ENCODE measurements at regions not wholly inside any gene's neighbourhood (a gene's known extent, or its start where the extent isn't known, plus 50 kb on each side); places are given as distances from the start of the nearest gene placed in this dataset.

- TF ChIP-seq CTCF (IDR thresholded peaks at IDR 0.05) = no peak
- DNase-seq = no peak
- intact Hi-C loops (cut with DNase I) = no loop called here
- Histone ChIP-seq H3K9me3 (no peaks in the 10 kb centered on the region), H3K4me1 (no peaks in the 10 kb centered on the region), H3K36me3 (no peaks in the 10 kb centered on the region), H3K27me3 (no peaks in the 10 kb centered on the region), H3K4me3 (no peak overlapping the region), H3K27ac (no peak overlapping the region), H3K9ac (ENCODE audit: low read depth in 2 of 2, low read length in 2 of 2) (no peak overlapping the region)
Measured at GRCh38 chr6:113741651-113742050, 115.5 kb upstream of the MARCKS start.

GRCh38 chr6:113742342-113742741 is 114.8 kb upstream of the MARCKS start:
- no peak overlapping the region for H3K9ac ChIP-seq (ENCODE audit: low read depth in 2 of 2, low read length in 2 of 2)

GRCh38 chr6:113744861-113745260 is 112.3 kb upstream of the MARCKS start:
- Histone ChIP-seq H3K27me3 (no peaks in the 10 kb centered on the region), H3K4me1 (peaks cover 5% of the 10 kb centered on the region), H3K27ac (no peak overlapping the region), H3K9ac (ENCODE audit: low read depth in 2 of 2, low read length in 2 of 2) (no peak overlapping the region), H3K9me3 (no peaks in the 10 kb centered on the region), H3K4me3 (no peak overlapping the region), H3K36me3 (no peaks in the 10 kb centered on the region)
- TF ChIP-seq CTCF (IDR thresholded peaks at IDR 0.05) = no peak
- no peak for DNase-seq
- intact Hi-C loops (cut with DNase I) = no loop called here

More at GRCh38 chr6:113742342-113742741, 114.8 kb upstream of the MARCKS start:
- Histone ChIP-seq H3K27ac (no peak overlapping the region), H3K36me3 (no peaks in the 10 kb centered on the region), H3K9me3 (no peaks in the 10 kb centered on the region), H3K27me3 (no peaks in the 10 kb centered on the region), H3K4me1 (no peaks in the 10 kb centered on the region), H3K4me3 (no peak overlapping the region)
- no peak for TF ChIP-seq CTCF (IDR thresholded peaks at IDR 0.05)
- intact Hi-C loops (cut with DNase I) = no loop called here
- no peak for DNase-seq

GRCh38 chr6:113750151-113750855 is 106.8 kb upstream of the MARCKS start:
- H3K4me1 ChIP-seq = peaks cover 5% of the 10 kb centered on the region
- intact Hi-C loops (cut with DNase I) = no loop called here
- no peak for DNase-seq
- no peak for TF ChIP-seq CTCF (IDR thresholded peaks at IDR 0.05)
- no peaks in the 10 kb centered on the region for H3K9me3 ChIP-seq
- H3K27me3 ChIP-seq = no peaks in the 10 kb centered on the region
- H3K36me3 ChIP-seq = no peaks in the 10 kb centered on the region
- H3K4me3 ChIP-seq = no peak overlapping the region
- no peak overlapping the region for H3K9ac ChIP-seq (ENCODE audit: low read depth in 2 of 2, low read length in 2 of 2)
- H3K27ac ChIP-seq = no peak overlapping the region

- intact Hi-C loops (cut with DNase I) = no loop called here
- TF ChIP-seq CTCF (IDR thresholded peaks at IDR 0.05) = no peak
- no peak overlapping the region for H3K9ac ChIP-seq (ENCODE audit: low read depth in 2 of 2, low read length in 2 of 2)
- H3K27ac ChIP-seq = no peak overlapping the region
- H3K4me1 ChIP-seq = no peaks in the 10 kb centered on the region
- H3K9me3 ChIP-seq = no peaks in the 10 kb centered on the region
- no peaks in the 10 kb centered on the region for H3K36me3 ChIP-seq
- DNase-seq = no peak
- no peaks in the 10 kb centered on the region for H3K27me3 ChIP-seq
- H3K4me3 ChIP-seq = no peak overlapping the region
Measured at GRCh38 chr6:113754291-113754690, 102.9 kb upstream of the MARCKS start.
